SH-SY5Y (cell line): ENCODE measurements at regions not wholly inside any gene's neighbourhood (a gene's known extent, or its start where the extent isn't known, plus 50 kb on each side); places are given as distances from the start of the nearest gene placed in this dataset.

Source experiments
- GATA2 ChIP-seq: IDR thresholded peaks from 2 replicates; pipeline ENCODE4 v1.6.1; 2011; ENCODE audit warnings: mild to moderate bottlenecking, low read depth, low read length
- GATA3 ChIP-seq: IDR thresholded peaks from 2 replicates; pipeline ENCODE4 v1.6.1; 2011; ENCODE audit warnings: low read depth, mild to moderate bottlenecking, low read length, moderate library complexity

GRCh38 chr13:73417012-73417615 is 358.3 kb downstream of the KLF5 start:
- TF ChIP-seq GATA2 (no peak), GATA3 (no peak)
